GM12873 (cell line): ENCODE measurements at regions not wholly inside any gene's neighbourhood (a gene's known extent, or its start where the extent isn't known, plus 50 kb on each side); places are given as distances from the start of the nearest gene placed in this dataset.

Source experiments
- CTCF ChIP-seq: IDR thresholded peaks from 2 replicates; pipeline ENCODE4 v1.5.1; 2012; ENCODE audit warnings: low read depth, mild to moderate bottlenecking, moderate library complexity, low read length, control low read depth; ENCODE audit not compliant: insufficient read depth; ENCODE audit errors: missing control alignments

- no peak for TF ChIP-seq CTCF
Observed at GRCh38 chr10:24035761-24036160, 173.2 kb upstream of the KIAA1217 start.

GRCh38 chr10:24039315-24039714 lies 169.6 kb upstream of the KIAA1217 start:
- TF ChIP-seq CTCF: no peak

GRCh38 chr10:24039897-24040296 lies 169.0 kb upstream of the KIAA1217 start:
- TF ChIP-seq CTCF: no peak

- no peak for TF ChIP-seq CTCF
Observed at GRCh38 chr10:24041034-24041433, 167.9 kb upstream of the KIAA1217 start.

- TF ChIP-seq CTCF: no peak
Observed at GRCh38 chr10:24041834-24042233, 167.1 kb upstream of the KIAA1217 start.

- no peak for TF ChIP-seq CTCF
Observed at GRCh38 chr10:24042884-24043283, 166.1 kb upstream of the KIAA1217 start.

GRCh38 chr10:24046060-24046459 lies 162.9 kb upstream of the KIAA1217 start:
- TF ChIP-seq CTCF: no peak
